RCC 7860 (cell line): ENCODE measurements at regions not wholly inside any gene's neighbourhood (a gene's known extent, or its start where the extent isn't known, plus 50 kb on each side); places are given as distances from the start of the nearest gene placed in this dataset.

Experiments used
- DNase-seq: peaks from one replicate; pipeline ENCODE4 v3.0.0-alpha.2; 2015; ENCODE audit warnings: low spot score
- FAIRE-seq: peaks from 2 replicates; lab custom pipeline; 2012; peaks lifted over from hg19 to GRCh38; lab: Jason Lieb, UNC

DNA sequence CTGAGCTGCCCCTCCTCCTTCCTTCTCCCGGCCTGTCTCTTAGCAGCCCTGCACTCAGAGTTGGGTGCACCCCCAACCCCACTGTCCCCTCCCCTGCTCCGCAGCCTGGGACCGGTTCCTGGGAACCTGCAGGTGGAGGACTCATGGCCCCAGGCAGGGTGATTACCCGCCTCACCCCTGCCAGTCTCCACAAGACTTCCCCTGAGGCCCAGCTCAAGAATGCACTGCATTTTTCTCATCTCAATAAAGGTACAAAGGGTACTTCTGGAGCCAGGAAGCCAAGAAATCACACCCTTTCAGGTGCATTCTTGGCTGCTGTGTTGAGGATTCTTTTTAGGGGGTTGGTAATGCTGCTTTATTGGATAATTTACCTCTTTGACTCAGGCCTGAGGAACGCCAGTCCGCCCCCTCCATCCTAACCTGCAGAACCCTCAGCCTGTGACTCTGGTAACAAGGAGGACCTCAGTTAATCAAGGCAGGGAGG is 126.3 kb upstream of the TMPRSS2 start:
- DNase-seq (no peak), FAIRE-seq (no peak)

DNA sequence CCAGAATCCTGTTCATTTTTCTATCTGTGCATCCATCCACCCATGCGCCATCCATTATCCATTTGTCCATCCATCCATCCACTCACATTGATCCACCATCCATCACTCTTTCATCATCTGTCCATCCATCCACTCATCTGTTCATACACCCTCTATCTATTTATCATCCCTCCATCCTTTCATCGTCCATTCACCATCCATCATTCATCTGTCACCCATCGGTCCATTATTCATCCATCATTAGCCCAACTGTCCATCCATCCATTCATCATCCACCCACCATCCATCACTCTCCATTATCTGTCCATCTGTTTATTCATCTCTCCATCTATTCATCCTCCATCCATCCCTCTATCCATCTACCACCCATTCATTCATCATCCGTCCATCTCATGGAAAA is 125.7 kb upstream of the TMPRSS2 start:
- DNase-seq (no peak), FAIRE-seq (no peak)

DNA sequence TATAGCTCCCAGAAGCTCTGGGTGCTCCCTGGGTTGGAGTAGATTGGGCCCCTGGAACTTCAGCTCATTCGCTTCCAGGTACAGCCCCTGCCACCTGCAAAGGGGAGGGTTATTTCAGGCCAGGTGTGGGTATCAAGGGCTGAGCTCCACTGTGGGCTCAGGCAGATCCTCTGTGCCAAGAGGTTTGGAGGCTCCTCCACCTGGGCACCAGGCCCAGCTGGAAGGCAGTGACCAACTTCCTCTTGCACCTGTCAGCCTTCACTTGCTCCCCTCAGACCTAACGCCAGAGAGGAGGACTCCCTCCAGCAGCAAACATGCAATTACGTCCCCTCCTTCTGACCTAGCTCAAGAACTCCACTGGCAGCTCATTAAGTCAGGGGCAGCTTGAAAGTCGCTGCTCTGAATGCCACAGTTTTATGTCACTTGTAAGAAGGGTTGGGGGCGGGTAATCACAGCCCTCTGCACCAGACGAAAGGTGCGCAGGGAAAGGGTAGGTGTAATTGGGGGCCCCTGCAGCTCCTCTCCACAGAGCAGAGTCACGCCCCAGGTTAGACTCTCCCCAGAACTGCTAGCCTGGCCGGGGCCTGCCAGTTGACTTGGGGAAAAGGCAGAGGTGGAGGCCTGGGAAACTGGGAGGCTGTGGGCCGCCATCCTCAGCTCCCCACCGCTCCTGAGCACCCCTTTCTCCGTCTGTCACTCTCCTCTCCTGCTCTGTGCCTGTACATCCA is 125.0 kb upstream of the TMPRSS2 start:
- no peak for FAIRE-seq

DNA sequence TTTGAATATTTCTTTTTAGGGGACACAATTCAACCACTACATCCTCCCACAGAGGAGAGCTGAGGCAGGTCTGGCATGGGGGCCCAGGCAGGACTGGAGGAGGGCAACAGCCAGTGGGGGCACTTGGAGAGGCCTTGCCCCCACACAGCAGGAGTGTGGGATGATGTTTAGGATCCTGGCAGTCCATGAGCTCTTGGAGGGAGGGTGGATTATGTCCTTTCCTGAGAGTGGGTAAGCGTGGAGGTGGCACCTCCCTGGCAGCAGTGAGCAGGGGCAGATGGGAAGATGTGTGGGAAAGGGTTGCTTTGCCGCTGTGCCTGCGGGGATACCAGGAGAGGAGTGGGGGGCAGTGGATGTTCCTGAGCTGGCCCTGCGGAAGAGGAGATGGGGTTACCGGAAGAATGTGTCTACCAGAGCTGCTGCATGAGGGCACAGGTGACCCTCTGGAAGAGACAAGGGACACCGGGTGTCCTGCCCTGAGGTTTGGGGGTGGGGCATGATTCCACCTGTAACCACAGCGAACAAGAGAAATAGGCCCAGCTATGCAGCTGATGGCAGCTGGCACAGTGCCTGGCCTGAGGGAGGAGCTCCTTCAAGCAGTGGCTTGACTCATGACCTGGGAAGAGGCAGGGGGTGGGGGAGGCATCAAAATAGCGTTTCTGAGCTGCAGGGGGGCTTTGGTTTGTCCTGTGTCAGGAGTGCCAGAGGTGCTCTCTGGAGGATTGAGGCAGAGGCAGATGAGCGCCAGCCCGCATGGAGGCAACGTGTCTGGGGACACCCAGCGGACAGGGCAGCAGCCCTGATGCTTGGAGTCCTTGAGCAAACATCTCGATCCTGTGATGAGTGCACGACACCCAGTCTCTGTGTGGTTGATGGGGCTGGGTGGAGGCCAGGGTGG is 123.9 kb upstream of the TMPRSS2 start:
- peak; percentile 69 for FAIRE-seq
- DNase-seq: peak; percentile 79

More for the DNA sequence above, 125.0 kb upstream of the TMPRSS2 start:
- no peak for DNase-seq

DNA sequence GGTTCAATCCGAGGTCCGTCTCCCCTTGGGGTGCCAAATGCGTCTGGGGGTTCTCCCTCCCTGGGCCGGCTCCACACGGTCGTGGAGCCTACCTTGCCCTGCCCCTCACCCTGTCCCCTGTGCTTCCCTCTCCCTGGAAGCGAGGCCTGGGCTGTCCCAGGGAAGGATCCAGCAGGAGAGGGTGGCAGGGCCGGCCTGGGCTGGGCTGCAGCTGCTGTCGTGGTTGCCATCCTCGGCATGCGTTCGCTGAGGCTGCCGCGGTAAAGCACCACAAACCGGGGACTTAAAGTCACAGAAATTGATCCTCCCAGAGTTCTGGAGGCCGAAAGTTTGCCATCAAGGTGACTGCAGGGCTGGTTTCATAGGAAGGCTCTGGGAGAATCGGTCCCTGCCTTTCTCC is 123.0 kb upstream of the TMPRSS2 start:
- no peak for FAIRE-seq
- no peak for DNase-seq

DNA sequence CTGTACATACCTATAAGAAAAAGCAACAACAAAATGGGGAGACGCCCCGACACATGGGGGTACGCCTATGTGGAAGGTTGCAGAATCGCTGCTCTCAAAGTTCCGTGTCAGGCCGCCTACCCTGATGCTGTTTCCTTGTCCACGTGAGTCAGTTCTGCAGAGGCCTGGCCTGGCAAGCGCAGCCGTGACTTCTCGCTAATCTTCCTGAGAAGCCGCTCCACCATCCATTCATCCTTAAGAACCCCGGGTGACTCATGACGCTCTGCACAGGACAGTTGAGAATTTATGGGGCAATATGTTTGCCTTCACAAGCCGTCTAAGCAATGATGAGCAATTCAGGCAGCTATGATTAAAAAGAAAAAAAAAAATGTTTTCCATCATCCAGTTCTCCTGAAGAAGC is 122.3 kb upstream of the TMPRSS2 start:
- FAIRE-seq (peak; percentile 98), DNase-seq (peak; percentile 98)

DNA sequence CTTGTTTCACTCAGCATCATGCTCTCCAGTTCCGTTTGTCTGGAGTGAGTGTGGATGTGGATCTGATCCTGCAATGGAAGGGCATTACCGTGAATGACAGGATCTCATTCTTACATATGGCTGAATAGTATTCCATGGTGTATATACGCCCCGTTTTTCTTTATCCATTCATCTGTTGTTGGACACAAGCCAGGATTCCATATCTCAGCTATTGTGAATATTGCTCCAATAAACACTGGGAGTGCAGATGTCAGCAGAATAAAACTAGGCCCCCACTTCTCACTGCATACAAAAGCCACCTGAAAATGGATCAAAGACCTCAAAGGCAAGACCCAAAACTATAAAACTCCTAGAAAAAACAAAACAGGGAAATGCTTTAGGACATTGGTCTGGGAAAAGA is 120.3 kb upstream of the TMPRSS2 start:
- FAIRE-seq (no peak), DNase-seq (no peak)

DNA sequence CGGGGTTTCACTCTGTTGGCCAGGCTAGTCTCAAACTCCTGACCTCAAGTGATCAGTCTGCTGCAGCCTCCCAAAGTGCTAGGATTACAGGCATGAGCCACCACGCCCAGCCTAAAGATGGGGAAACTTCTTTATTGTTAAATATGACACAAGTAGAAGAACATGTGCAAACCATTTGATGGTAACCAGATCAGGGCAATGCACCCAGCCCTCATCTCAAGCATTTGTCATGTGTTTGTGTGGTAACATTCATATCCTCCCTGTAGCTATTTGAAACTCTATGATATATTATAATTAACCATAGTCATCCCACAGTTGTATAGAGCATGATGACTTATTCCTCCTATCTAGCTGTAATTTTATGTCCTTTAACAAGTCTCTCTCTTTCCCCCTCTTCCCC is 119.5 kb upstream of the TMPRSS2 start:
- no peak for DNase-seq
- FAIRE-seq: no peak

DNA sequence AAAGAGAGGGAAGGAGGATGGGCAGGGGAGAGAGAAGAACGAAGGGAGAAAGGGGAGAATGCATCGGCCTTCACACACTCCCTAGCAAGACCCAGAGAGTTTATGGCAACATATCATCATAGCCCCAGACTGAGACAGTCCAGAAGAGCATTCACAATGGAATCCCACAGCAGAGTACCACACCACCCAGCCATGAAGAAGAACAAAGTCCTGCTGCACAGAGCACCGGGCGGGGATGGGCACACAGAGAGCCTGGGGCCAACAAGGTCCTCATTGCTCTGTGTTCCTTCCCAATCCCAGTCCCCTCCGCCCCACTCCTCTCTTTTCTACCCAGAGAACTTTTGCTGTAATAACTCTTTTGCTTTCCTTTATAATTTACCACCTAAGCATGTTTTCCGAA is 118.1 kb upstream of the TMPRSS2 start:
- no peak for FAIRE-seq

DNA sequence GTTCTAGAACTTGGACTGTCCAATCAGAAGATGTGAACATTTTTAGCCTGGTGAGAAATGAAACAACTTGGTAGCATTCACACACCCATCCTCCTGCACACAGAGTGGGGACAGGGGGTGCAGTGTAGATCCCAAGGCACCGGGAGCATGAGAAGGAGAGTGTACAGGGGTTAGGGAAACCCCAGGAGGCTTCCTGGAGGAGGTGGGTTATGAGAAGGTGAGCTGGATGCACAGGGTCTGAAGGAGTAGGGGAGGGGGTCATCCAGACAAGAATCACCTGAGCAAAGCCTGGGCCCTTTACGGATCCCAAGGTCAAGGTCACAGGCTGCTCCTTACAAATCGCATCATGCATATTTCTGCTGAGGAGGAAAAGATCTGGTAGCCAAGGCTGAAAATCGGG is 117.5 kb upstream of the TMPRSS2 start:
- FAIRE-seq (no peak), DNase-seq (no peak)

More for the DNA sequence above, 118.1 kb upstream of the TMPRSS2 start:
- DNase-seq: no peak

DNA sequence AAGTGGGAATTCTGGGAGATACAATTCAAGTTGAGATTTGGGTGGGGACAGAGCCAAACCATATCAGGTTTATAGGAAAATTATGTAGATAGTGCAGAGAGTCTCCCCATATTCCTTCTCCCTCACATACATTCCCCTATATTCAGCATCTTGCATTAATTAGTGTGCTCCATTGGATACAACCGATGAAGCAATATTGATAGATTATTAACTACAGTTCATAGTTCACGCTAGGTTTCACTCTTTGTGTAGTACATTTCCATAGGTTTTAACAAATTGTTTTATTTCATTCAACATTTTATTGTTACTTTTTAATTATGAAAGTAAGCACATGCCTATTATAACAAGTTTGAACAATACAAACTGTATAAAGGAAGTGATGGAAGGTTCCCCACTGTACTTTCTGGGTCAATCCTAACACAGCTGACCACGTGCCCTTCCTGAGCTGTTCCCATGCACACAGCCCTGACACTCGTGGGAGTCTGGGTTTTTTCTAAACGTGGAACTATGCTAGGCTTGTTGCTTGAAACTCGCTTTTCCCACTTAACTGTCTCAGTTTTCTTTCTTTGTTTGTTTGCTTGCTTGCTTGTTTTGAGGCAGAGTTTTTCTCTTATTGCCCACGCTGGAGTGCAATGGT is 116.8 kb upstream of the TMPRSS2 start:
- no peak for FAIRE-seq
- DNase-seq: no peak

DNA sequence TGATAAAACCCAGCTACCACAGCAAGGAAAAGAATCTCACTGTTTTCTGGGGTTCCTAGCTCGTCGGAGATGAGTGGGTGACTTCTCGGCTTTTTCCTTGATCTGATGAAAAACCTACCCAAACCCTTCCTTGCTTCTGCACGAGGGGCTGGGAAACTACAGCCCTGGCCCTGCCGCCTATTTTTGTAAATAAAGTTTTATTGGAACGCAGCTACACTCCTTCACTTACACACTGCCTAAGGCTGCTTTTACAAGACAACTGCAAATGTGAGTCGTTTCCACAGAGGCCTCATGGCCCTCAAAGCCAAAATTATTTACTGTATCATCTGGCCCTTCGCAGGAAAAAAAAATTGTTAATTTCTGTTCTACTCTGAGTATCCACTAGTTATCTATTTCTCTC is 116.0 kb upstream of the TMPRSS2 start:
- FAIRE-seq (no peak), DNase-seq (no peak)

DNA sequence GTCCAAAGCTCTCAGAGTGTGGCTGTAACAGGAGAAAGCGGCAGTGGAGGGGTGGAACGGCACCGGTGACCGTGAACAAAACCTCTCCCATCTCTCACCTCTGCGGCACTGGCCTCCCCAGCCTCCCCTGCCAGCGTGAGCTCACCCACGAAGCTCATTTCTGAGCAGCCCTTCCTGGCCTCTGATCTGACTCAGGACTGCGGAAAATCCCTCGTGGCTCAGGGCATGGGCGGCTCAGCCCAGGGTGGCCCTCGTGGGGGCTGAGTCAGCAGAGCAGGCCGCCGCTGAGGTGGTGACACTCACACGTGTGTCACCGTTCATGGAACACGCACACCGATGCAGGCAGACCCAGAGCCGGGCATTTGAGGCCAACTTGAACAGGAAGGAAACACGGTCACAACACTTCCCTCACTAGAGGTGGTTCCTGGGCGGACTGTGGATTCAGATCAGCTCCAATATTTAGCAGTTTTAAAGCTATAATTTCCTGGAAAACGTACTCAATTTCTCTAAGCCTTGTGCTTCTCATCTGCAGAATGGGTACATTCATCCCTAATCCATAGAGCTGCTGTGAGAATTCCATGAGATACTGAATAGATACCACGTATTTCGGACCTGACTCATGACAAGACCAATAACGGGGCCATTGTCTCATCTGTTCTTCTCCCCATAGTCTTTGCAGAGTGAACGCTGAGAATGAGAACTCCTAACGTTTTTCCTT is 115.0 kb upstream of the TMPRSS2 start:
- DNase-seq (peak; percentile 93), FAIRE-seq (peak; percentile 86)

DNA sequence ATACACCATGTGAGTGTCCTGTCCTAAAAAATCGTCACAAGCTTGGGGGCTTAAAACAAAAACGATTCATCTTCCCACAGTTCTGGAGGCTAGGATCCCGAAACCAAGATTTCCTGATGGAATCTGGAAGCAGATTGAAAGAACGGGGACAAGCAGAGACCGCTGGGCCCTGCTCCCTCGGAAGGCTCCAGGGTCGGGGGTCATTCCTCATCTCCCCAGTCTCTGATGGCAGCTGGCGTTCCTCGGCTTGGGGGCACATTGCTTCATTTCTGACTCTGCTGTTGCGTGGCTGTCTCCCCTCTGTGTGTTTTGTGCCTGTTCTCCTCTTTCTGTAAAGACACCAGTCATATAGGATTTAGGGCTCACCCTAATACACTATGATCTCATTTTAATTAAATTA is 114.2 kb upstream of the TMPRSS2 start:
- DNase-seq: no peak
- FAIRE-seq: no peak

DNA sequence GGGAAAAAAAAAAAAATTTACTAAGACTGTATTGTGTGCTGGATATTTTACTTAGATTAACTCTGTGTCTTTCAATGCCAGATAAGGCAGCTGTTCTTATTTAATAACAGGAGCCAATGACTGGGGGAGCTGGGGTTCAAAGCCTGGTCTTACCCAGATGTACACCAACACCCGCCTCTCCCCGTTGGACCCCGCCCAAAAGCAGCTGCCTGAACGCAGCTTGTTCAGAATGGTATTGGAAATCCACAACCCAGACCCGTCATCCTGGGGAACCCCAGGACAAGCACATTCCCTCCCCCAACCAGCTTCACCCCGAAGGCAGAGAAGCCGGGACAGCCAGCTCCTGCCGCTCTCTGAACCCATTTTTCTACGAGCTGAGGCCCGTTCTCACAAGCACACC is 113.6 kb upstream of the TMPRSS2 start:
- DNase-seq (no peak), FAIRE-seq (no peak)

DNA sequence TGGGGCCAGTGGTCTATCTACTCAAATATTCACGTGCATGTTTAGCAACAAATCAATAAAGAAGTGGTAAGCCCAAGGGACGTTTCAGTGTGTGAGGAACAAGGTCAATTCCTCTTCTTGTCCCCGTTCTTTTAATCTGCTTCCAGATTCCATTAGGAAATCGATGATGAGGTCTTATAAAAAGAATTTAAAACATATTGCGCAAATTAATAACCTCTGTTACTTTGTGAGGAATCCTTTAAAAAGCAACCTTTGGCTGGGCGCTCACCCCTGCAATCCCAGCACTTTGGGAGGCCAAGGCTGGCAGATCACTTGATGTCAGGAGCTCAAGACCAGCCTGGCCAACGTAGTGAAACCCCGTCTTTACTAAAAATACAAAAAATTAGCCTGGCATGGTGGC is 113.0 kb upstream of the TMPRSS2 start:
- DNase-seq (no peak), FAIRE-seq (no peak)

DNA sequence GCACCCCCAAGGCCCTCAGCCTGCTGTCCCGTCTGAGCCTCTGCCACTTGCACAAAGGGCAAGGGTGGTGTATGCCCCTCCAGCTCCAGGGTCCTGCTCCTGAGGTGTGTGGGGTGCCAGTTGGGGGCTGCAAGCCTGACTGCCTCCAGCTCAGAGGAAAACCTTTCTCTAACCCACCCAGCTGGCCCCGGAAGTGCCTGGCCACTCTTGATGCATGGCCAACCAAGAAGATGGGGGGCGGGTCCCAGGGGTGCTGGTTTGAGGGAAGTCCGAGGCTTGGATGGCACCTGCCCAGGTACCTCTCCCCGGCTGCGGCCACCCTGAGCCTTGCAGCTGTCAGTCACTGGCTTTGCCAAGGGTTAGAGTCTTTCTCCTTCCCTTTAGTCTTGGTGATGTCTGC is 112.6 kb upstream of the TMPRSS2 start:
- DNase-seq (no peak), FAIRE-seq (no peak)

DNA sequence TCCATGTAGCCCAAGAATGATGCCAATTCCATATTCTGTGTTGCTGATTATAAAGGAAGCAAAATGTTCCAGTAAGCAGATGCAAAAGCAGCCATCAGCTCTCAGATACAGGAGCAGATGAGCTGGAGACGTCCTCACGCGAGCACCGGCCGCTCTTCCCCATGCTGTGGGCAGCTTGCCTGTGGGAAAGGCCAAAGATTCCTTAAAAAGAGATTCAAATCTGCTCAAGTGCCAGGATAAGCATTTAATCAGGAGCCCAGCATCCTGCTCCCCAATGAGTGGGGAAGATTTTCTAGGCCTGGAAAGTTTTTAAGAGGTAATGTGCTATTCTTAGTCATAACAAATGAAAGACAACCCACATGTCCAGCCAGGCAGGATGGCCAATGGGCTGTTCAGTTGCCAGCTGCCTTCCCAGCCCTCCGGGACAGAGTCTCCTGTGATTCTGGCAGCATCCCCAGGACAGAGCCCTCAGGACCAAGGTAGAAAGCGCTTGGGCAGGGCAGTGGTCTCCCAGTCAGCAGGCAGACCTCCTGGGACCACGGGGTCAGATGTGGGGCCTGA is 108.2 kb upstream of the TMPRSS2 start:
- DNase-seq (peak; percentile 43), FAIRE-seq (peak; percentile 35)

DNA sequence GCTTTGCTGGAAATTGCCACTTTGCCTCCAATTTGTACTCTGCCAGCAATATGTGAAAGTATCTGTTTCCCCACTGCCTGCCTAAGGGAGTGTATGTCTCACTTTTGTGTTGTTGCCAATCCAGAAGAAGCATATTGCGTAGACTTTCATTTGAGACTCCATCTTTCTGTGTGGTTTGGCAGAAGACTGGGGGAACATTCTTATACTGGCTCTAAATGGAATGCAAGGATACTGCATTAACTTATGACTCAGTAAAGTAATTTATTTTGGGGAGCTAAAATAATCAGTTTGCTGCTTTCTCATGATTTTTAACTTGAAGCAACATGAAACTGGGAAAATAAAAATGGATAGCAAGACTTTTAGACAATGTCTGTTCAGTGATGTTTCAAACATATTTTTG is 107.7 kb upstream of the TMPRSS2 start:
- DNase-seq: peak; percentile 58
- FAIRE-seq: peak; percentile 85

DNA sequence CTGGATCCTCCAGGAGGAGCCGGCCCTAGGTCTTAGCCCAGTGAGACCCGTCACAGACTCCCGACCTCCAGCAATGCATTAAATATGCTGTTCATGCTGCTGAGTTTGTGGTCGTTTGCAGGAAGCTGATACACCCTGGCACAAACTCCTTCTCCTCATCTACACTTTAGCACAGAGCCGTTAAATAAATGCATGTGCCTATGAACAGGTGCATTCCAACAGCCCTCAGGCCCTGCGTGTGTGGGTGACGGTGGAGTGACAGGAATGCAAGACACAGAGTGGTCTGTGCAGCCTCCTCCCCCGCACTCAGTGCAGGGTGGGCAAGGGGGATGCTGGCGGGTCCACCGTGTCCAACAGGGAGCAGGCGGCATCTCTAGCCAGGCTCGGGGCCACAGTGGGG is 106.6 kb upstream of the TMPRSS2 start:
- no peak for DNase-seq
- no peak for FAIRE-seq

DNA sequence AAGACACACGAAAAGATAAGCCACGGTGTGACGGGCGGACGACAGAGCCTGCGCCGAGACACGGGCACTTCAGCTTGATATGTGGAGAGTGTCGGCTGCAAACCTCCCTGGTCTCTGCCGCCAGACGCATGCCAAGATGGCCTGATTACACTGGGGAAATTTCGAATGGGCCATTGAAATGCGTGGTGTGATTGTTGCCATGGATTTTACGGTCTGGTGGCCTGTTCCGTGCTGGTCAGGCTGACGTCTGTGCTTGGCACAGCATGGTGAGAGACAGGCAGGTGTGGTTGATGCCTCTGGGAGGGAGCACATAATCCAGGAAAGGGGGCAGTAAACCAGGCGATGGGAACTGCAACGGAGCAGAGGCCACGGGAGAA is 105.6 kb upstream of the TMPRSS2 start:
- DNase-seq (no peak), FAIRE-seq (no peak)
